ENCODE measurements at regions not wholly inside any gene's neighbourhood (a gene's known extent, or its start where the extent isn't known, plus 50 kb on each side); places are given as distances from the start of the nearest gene placed in this dataset.
A peak's percentile ranks its signal among the peaks of the same experiment; 100 is the strongest.

GRCh38 chr13:78334059-78334458 lies 269.3 kb downstream of the POU4F1 start:
- DNase-seq (ENCODE audit: low spot score): no peak

- DNase-seq (ENCODE audit: low spot score): no peak
Observed at GRCh38 chr13:78326633-78327032, 276.7 kb downstream of the POU4F1 start.

- DNase-seq (ENCODE audit: low spot score): no peak
Observed at GRCh38 chr13:78325585-78325984, 277.8 kb downstream of the POU4F1 start.

- no peak for DNase-seq (ENCODE audit: low spot score)
Observed at GRCh38 chr13:78323848-78324247, 279.5 kb downstream of the POU4F1 start.

GRCh38 chr13:78323040-78323439 lies 280.3 kb downstream of the POU4F1 start:
- DNase-seq (ENCODE audit: low spot score): no peak

GRCh38 chr13:78319101-78319627 lies 284.2 kb downstream of the POU4F1 start:
- no peak for DNase-seq (ENCODE audit: low spot score)

GRCh38 chr13:78317030-78317429 lies 286.3 kb downstream of the POU4F1 start:
- no peak for DNase-seq (ENCODE audit: low spot score)

GRCh38 chr13:78309497-78310180 lies 293.7 kb downstream of the POU4F1 start:
- DNase-seq (ENCODE audit: low spot score): no peak

- no peak for DNase-seq (ENCODE audit: low spot score)
Observed at GRCh38 chr13:78306519-78307206, 296.7 kb downstream of the POU4F1 start.

- DNase-seq (ENCODE audit: low spot score): no peak
Observed at GRCh38 chr13:78305171-78305570, 298.2 kb downstream of the POU4F1 start.

GRCh38 chr13:78299832-78300623 lies 303.3 kb downstream of the POU4F1 start:
- DNase-seq (ENCODE audit: low spot score): no peak

GRCh38 chr13:78298657-78299056 lies 304.7 kb downstream of the POU4F1 start:
- no peak for DNase-seq (ENCODE audit: low spot score)

- no peak for DNase-seq (ENCODE audit: low spot score)
Observed at GRCh38 chr13:78286748-78287147, 316.6 kb downstream of the POU4F1 start.

GRCh38 chr13:78265098-78265497 lies 338.3 kb downstream of the POU4F1 start:
- DNase-seq (ENCODE audit: low spot score): no peak

GRCh38 chr13:78258304-78258703 lies 339.7 kb upstream of the EDNRB start:
- DNase-seq (ENCODE audit: low spot score): no peak

- DNase-seq (ENCODE audit: low spot score): no peak
Observed at GRCh38 chr13:78256484-78256883, 337.9 kb upstream of the EDNRB start.

GRCh38 chr13:78254113-78254512 lies 335.5 kb upstream of the EDNRB start:
- DNase-seq (ENCODE audit: low spot score): no peak

- DNase-seq (ENCODE audit: low spot score): no peak
Observed at GRCh38 chr13:78247362-78247761, 328.7 kb upstream of the EDNRB start.

GRCh38 chr13:78241278-78241919 lies 322.8 kb upstream of the EDNRB start:
- DNase-seq (ENCODE audit: low spot score): peak; percentile 69

GRCh38 chr13:78239714-78240113 lies 321.1 kb upstream of the EDNRB start:
- DNase-seq (ENCODE audit: low spot score): no peak

GRCh38 chr13:78238911-78239310 lies 320.3 kb upstream of the EDNRB start:
- DNase-seq (ENCODE audit: low spot score): no peak

GRCh38 chr13:78228940-78229339 lies 310.3 kb upstream of the EDNRB start:
- no peak for DNase-seq (ENCODE audit: low spot score)
